ENCODE measurements at regions not wholly inside any gene's neighbourhood (a gene's known extent, or its start where the extent isn't known, plus 50 kb on each side); places are given as distances from the start of the nearest gene placed in this dataset.

DNA sequence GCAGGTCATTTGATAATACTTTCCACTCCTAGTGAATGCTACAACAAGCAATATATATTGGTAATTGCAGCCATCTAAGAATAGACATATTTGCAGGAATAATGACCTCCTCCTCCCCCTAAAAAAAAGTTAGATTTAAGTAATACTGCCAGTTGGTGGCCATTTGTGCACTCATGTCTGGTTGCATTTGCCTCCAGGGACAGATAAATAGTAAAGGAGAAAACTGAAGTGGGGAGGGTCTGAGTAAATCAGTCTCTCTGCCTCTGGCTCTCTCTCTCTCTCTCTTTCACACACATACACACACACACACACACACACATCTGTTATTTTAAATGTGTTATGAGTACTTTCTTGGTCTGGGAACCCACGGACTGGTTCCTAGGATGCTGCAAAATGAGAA, 125.5 kb upstream of the UQCRFS1 start:
- Histone ChIP-seq H3K36me3 (ENCODE audit: control insufficient read depth, insufficient read depth, low read length) (no peaks in the 10 kb centered on the region), H3K4me3 (replicated peaks; ENCODE audit: low read depth, low read length) (no peak overlapping the region), H3K27me3 (replicated peaks; ENCODE audit: control insufficient read depth, insufficient read depth, low read length) (no peaks in the 10 kb centered on the region)
- TF ChIP-seq, protein P1, sequence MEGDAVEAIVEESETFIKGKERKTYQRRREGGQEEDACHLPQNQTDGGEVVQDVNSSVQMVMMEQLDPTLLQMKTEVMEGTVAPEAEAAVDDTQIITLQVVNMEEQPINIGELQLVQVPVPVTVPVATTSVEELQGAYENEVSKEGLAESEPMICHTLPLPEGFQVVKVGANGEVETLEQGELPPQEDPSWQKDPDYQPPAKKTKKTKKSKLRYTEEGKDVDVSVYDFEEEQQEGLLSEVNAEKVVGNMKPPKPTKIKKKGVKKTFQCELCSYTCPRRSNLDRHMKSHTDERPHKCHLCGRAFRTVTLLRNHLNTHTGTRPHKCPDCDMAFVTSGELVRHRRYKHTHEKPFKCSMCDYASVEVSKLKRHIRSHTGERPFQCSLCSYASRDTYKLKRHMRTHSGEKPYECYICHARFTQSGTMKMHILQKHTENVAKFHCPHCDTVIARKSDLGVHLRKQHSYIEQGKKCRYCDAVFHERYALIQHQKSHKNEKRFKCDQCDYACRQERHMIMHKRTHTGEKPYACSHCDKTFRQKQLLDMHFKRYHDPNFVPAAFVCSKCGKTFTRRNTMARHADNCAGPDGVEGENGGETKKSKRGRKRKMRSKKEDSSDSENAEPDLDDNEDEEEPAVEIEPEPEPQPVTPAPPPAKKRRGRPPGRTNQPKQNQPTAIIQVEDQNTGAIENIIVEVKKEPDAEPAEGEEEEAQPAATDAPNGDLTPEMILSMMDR (IDR thresholded peaks at IDR 0.05; ENCODE audit: insufficient read depth, low read length, poor library complexity, severe bottlenecking), result no peak
- DNase-seq (ENCODE audit: extremely low read depth, insufficient read length), result no peak

DNA sequence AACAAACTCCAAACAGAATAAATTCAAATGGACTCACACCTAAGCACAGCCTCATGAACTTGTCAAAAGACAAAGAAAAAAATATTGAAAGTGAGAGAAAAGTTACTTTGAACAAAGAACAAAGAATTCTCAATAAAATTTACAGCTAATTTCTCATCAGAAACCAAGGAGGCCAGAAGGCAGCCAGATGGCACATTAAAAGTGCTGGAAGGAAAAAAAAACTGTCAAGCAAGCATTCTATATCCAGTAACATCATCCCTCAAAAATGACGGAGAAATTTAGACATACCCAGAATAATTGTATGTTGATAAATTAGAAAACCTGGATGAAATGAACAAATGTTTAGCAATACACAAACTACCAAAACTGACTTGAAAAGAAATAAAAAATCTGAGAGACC, 129.8 kb upstream of the UQCRFS1 start:
- no peak for DNase-seq (ENCODE audit: extremely low read depth, insufficient read length)
- no peak overlapping the region for H3K4me3 ChIP-seq (replicated peaks; ENCODE audit: low read depth, low read length)
- no peaks in the 10 kb centered on the region for H3K27me3 ChIP-seq (replicated peaks; ENCODE audit: control insufficient read depth, insufficient read depth, low read length)
- H3K36me3 ChIP-seq (ENCODE audit: control insufficient read depth, insufficient read depth, low read length), result no peaks in the 10 kb centered on the region
- TF ChIP-seq, protein P1 (IDR thresholded peaks at IDR 0.05; ENCODE audit: insufficient read depth, low read length, poor library complexity, severe bottlenecking), result no peak

DNA sequence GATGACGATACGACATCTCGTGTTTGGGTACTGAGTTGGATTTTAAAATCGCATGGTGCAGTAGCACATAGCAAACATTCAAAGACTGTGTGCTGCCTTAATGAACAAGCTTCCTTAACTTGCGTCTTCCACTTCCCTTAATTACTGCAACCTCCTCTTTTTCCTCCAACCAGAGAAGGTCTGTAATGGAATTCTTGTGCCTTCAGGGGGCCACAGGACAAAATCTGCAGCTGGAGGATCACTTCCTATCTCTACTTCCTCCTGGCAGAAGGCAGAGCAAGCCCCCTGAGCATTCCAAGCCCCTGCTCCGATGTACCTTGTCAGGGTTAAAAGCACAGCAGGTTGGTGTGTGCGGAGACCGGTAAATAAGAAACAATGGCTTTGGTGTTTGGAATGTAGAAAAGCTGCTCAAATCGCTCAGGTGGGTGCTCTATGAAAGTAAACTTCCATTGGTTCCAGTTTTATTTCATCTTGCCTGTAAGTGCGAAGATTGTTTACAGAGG, 151.3 kb upstream of the UQCRFS1 start:
- TF ChIP-seq, protein P1 (IDR thresholded peaks at IDR 0.05; ENCODE audit: insufficient read depth, low read length, poor library complexity, severe bottlenecking), result no peak
- H3K27me3 ChIP-seq (replicated peaks; ENCODE audit: control insufficient read depth, insufficient read depth, low read length), result no peaks in the 10 kb centered on the region
- no peak for DNase-seq (ENCODE audit: extremely low read depth, insufficient read length)
- H3K36me3 ChIP-seq (ENCODE audit: control insufficient read depth, insufficient read depth, low read length), result no peaks in the 10 kb centered on the region
- no peak overlapping the region for H3K4me3 ChIP-seq (replicated peaks; ENCODE audit: low read depth, low read length)

GRCh38 chr19:29364999-29365398, 152.0 kb upstream of the UQCRFS1 start:
- Histone ChIP-seq H3K4me3 (replicated peaks; ENCODE audit: low read depth, low read length) (no peak overlapping the region), H3K27me3 (replicated peaks; ENCODE audit: control insufficient read depth, insufficient read depth, low read length) (no peaks in the 10 kb centered on the region)
- no peak for DNase-seq (ENCODE audit: extremely low read depth, insufficient read length)

GRCh38 chr19:29365836-29366417, 153.0 kb upstream of the UQCRFS1 start:
- Histone ChIP-seq H3K27me3 (replicated peaks; ENCODE audit: control insufficient read depth, insufficient read depth, low read length) (no peaks in the 10 kb centered on the region), H3K36me3 (ENCODE audit: control insufficient read depth, insufficient read depth, low read length) (no peaks in the 10 kb centered on the region), H3K4me3 (replicated peaks; ENCODE audit: low read depth, low read length) (no peak overlapping the region)
- DNase-seq (ENCODE audit: extremely low read depth, insufficient read length), result no peak
- TF ChIP-seq, protein P1 (IDR thresholded peaks at IDR 0.05; ENCODE audit: insufficient read depth, low read length, poor library complexity, severe bottlenecking), result no peak

More at GRCh38 chr19:29364999-29365398, 152.0 kb upstream of the UQCRFS1 start:
- TF ChIP-seq, protein P1 (IDR thresholded peaks at IDR 0.05; ENCODE audit: insufficient read depth, low read length, poor library complexity, severe bottlenecking), result no peak
- no peaks in the 10 kb centered on the region for H3K36me3 ChIP-seq (ENCODE audit: control insufficient read depth, insufficient read depth, low read length)

GRCh38 chr19:29366757-29367156, 153.8 kb upstream of the UQCRFS1 start:
- no peak for DNase-seq (ENCODE audit: extremely low read depth, insufficient read length)
- no peak overlapping the region for H3K4me3 ChIP-seq (replicated peaks; ENCODE audit: low read depth, low read length)
- TF ChIP-seq, protein P1 (IDR thresholded peaks at IDR 0.05; ENCODE audit: insufficient read depth, low read length, poor library complexity, severe bottlenecking), result no peak
- no peaks in the 10 kb centered on the region; the same call in 1 of the 2 replicates for H3K27me3 ChIP-seq (replicated peaks; ENCODE audit: control insufficient read depth, insufficient read depth, low read length)
- no peaks in the 10 kb centered on the region for H3K36me3 ChIP-seq (ENCODE audit: control insufficient read depth, insufficient read depth, low read length)
